ENCODE measurements at regions not wholly inside any gene's neighbourhood (a gene's known extent, or its start where the extent isn't known, plus 50 kb on each side); places are given as distances from the start of the nearest gene placed in this dataset.

GRCh38 chr9:2414465-2414864 lies 207.1 kb upstream of the VLDLR start:
- no peak for TF ChIP-seq CTCF (IDR thresholded peaks at IDR 0.05; ENCODE audit: unreplicated experiment in 3 of 3)
- Mint-ChIP-seq H3K9me3 (peaks cover 2% of the 10 kb centered on the region), H3K27ac (peak overlapping the region; percentile 97 to 99 (median 98)), H3K4me3 (no peak overlapping the region), H3K36me3 (ENCODE audit: low read depth) (no peaks in the 10 kb centered on the region), H3K27me3 (ENCODE audit: low read depth) (no peaks in the 10 kb centered on the region), H3K4me1 (peaks cover 68% of the 10 kb centered on the region)

GRCh38 chr9:2415326-2415725 lies 206.3 kb upstream of the VLDLR start:
- Mint-ChIP-seq H3K36me3 (ENCODE audit: low read depth) (no peaks in the 10 kb centered on the region), H3K4me1 (peaks cover 76% of the 10 kb centered on the region), H3K9me3 (peaks cover 2% of the 10 kb centered on the region), H3K27ac (no peak overlapping the region), H3K4me3 (no peak overlapping the region), H3K27me3 (ENCODE audit: low read depth) (no peaks in the 10 kb centered on the region)
- no peak for TF ChIP-seq CTCF (IDR thresholded peaks at IDR 0.05; ENCODE audit: unreplicated experiment in 3 of 3)

- Mint-ChIP-seq H3K4me1 (peaks cover 75% of the 10 kb centered on the region), H3K4me3 (no peak overlapping the region), H3K27me3 (ENCODE audit: low read depth) (no peaks in the 10 kb centered on the region), H3K36me3 (ENCODE audit: low read depth) (no peaks in the 10 kb centered on the region), H3K9me3 (peaks cover 2% of the 10 kb centered on the region), H3K27ac (peak overlapping the region in 2 of 3 experiments; percentile 69 to 92)
- TF ChIP-seq CTCF (IDR thresholded peaks at IDR 0.05; ENCODE audit: unreplicated experiment in 3 of 3), result no peak
Measured at GRCh38 chr9:2417730-2418129, 203.9 kb upstream of the VLDLR start.

- H3K27me3 Mint-ChIP-seq (ENCODE audit: low read depth), result no peaks in the 10 kb centered on the region
- TF ChIP-seq CTCF (IDR thresholded peaks at IDR 0.05; ENCODE audit: unreplicated experiment in 3 of 3), result no peak
- peak overlapping the region; percentile 41 to 92 (median 69) for H3K27ac Mint-ChIP-seq
- H3K4me1 Mint-ChIP-seq, result peaks cover 70% of the 10 kb centered on the region
- no peaks in the 10 kb centered on the region for H3K36me3 Mint-ChIP-seq (ENCODE audit: low read depth)
- H3K9me3 Mint-ChIP-seq, result peaks cover 2% of the 10 kb centered on the region
- H3K4me3 Mint-ChIP-seq, result no peak overlapping the region
Measured at GRCh38 chr9:2418619-2419018, 203.0 kb upstream of the VLDLR start.

- Mint-ChIP-seq H3K4me1 (peaks cover 70% of the 10 kb centered on the region), H3K27me3 (ENCODE audit: low read depth) (no peaks in the 10 kb centered on the region), H3K4me3 (no peak overlapping the region), H3K27ac (peak overlapping the region; percentile 41 to 92 (median 69)), H3K36me3 (ENCODE audit: low read depth) (no peaks in the 10 kb centered on the region), H3K9me3 (peaks cover 2% of the 10 kb centered on the region)
- TF ChIP-seq CTCF (IDR thresholded peaks at IDR 0.05; ENCODE audit: unreplicated experiment in 3 of 3), result no peak
Measured at GRCh38 chr9:2419347-2419746, 202.2 kb upstream of the VLDLR start.

- H3K4me1 Mint-ChIP-seq, result peaks cover 77% of the 10 kb centered on the region
- peaks cover 2% of the 10 kb centered on the region for H3K9me3 Mint-ChIP-seq
- no peaks in the 10 kb centered on the region for H3K27me3 Mint-ChIP-seq (ENCODE audit: low read depth)
- no peak overlapping the region for H3K4me3 Mint-ChIP-seq
- H3K27ac Mint-ChIP-seq, result peak overlapping the region; percentile 6 to 92 (median 69)
- H3K36me3 Mint-ChIP-seq (ENCODE audit: low read depth), result no peaks in the 10 kb centered on the region
- no peak for TF ChIP-seq CTCF (IDR thresholded peaks at IDR 0.05; ENCODE audit: unreplicated experiment in 3 of 3)
Measured at GRCh38 chr9:2420543-2420942, 201.0 kb upstream of the VLDLR start.

All from nephron (organoid).